ENCODE measurements at regions not wholly inside any gene's neighbourhood (a gene's known extent, or its start where the extent isn't known, plus 50 kb on each side); places are given as distances from the start of the nearest gene placed in this dataset.
"Not testable (repeated sequence)": the region's sequence is repeated elsewhere in the genome, so short reads cannot be mapped to it uniquely, and the experiment has no call there.

DNA sequence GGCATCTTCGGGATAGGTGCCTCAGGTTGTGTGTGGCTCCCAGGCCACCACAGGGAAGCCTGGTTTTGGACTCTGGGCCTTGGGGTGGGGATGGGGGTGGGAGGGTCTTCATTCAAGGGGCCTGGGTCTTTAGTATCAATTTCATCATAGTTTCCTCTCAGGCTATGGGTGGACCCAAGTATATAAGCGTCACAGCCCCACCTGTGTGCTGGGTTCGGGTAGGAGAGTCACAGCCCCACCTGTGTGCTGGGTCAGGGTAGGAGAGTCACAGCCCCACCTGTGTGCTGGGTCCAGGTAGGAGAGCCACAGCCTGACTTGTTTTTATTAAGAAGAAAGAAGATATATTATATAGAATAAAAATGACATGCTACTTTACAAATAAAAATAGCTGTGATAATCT is 422.1 kb downstream of the BRD1 start:
- no peak for DNase-seq

DNA sequence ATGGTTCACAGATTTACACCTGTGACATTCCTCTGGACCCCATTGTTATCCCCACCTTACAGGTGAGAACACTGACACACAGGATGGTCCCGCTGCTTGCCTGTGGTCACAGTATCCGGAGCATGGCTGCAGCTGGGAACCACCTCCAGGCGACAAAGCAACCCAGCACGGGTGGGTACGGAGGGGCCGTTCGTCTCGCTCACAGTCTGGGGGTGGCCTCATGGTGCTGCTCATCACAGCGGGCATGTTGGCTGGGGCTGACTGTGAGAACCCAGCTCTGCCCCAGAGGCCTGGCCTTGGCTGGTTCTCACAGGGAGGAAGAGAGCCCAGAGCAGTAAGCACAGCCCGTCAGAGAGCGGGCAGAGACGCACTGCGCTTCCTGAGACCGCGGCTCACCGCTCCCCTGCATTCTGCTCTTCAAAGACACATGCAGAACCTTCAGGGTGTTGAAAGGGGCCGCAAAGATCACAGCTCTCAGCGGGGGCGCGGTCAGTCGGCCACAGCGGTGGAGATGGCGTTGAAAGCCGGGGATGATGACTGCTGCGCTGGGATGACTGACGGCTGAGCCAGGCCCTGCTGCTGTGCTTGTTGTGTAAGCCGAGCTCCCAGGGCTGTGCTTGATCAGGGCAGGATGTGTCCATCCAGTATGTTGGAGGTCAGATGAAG is 423.0 kb downstream of the BRD1 start:
- no peak for DNase-seq

DNA sequence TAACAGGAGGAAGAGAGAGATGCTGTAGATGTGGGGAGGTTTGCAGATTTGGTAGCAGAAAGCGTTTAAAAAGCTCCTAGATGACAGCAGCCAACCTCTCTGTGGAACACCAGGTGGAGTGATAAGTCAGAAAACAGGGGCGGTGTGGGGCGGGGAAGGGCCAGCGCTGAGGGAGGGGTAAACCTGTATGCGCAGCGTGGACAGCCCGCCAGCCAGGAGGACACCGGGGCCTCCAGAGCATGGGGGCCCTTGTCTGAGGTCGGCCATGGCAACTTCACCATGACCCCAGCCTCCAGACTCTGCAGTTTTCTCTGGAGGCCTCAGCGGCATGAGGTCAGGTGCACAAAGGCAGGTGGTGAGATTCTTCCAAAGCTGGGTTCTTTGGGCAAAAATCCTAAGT is 423.7 kb downstream of the BRD1 start:
- DNase-seq: no peak

DNA sequence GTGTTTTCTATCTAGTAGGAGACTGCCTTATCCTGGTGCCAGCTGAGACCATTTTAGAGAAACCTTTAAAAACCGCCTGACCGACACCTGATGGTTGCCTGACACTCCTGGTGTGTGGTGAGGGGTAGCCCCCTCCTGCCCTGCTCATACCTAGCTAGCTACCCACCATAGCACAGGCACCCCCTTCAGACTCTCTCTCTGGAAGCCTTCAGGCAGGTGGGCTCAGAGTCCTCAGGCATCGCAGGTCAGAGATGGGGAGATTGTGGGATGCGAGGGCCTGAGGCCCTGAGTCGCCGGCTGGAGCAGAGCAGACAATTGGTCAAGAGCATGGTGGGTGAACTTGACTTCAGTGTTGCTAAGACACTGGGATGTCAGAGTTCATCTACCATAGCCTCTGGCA is 424.6 kb downstream of the BRD1 start:
- DNase-seq: no peak

DNA sequence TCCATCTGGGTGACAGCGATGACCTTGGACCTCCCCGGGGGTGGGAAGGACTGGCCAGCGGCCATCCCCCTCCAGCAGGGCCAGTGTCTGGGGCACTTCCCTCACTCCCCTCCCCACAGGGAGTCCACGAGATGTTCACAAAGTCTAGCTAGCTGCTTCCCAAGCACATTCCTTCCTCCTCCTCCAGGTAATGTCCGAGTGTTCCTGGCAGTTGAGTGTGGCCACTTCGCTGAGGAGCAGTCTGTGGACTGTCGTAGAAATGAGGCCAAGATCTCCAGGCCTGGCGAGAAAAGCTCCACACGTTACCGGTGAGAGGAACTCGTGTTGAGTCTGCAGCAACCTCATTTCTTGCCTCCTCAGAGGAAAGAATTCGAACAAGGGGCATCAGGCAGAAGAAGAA is 425.5 kb downstream of the BRD1 start:
- no peak for DNase-seq

DNA sequence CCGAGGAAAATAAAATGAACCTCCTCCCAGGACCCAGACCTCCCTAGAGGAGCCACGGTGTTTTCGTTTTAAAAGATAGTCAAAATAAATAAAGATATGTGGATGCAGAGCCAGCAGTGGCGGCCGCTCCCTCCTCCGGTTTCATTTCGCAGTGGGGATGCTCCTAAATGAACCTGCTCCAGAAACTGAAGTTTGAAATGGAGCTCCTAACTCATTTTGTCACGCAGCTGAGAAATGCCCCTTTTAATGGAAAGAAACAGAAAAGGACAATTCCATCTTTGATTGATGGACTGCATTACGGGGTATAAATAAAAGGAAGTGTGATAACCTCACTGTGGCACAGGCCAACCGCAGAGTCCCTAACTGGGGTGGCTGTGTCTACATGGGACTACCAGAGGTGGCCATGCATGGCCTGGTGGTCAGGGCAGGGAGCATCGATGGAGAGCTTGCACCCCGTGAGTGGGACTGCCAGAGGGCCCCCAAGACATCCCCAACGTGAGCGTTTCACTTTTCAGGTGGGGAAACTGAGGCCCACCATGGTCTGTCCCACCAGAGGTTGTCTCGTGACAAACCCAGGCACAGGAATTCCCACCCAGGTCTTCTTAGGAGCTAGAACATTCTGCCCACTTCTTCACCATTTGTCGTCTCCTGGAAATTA is 426.6 kb downstream of the BRD1 start:
- DNase-seq: no peak

DNA sequence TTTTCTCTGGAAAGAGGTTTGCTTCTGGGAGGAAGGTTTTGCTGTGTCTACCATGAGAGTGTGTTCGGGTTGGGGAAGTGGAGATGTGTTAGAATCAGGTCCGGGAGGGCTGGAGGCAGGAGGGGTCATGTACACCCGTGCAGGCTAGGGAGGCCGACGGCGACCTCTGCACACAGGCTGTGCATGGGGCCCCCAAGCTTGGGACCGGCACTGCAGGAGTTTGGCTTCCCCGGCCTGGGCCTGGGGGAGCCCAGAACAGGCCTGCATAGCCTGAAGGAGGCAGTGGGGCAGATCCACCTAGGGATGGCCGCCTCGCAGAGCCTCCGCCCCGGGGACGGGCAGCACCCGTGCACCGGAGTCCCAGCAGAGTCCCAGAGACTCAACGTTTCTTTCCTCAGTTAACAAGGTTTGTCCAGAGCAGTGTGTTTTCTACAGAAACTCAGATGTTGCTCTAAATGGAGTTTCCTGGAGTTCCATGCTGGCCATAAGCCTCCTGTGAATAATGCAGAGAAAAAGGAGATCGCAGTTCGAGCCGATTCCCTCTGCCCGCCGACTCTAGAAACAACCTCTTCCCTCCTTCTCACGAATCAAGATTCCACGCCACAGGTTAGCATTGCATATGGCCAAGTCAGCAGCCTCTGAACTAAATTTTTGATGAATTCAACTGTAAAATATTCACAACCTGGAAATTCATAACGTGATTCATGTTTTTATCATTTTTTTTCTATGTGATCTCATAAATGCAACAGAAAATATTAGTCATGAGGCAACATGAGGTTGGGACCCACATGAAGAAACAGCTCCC is 427.3 kb downstream of the BRD1 start:
- no peak for DNase-seq

DNA sequence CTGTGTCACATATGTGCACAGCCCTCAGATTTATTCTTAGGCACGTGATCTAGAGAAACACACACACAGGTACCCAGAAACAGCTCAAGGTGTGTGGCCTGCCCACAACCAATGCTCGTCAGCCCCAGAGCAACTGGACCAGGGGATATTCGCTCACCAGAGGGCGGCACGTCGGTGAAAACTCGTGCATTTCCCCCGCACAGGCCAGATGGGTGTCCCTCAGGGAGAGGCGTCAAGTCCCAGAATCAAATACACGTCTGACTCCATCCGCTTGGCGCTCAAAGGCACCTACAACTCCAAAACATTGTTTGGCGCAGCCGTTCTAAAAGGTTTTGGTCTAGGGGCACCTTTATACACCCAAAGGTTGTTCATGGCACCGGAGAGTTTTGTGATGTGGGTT is 429.0 kb downstream of the BRD1 start:
- DNase-seq: no peak

DNA sequence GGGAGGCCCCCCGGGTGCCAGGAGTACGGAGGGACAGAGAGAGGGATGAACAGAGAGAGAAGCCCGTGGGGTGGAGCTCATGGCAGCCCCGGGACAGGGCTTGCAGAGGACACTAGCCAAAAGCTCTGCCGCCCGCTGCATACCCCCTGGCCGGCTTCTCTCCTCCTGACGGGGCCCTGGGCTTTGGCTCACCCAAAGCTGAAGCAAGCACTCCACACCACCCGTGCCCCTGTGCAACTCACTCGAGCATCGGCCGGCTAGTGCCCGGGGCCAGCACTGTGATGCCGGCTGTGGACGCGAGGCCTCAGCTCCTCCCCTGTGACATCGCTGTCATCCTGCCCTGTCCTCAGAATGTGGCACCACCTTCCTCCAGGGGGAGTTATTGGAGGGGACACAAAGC is 429.6 kb downstream of the BRD1 start:
- DNase-seq: no peak

DNA sequence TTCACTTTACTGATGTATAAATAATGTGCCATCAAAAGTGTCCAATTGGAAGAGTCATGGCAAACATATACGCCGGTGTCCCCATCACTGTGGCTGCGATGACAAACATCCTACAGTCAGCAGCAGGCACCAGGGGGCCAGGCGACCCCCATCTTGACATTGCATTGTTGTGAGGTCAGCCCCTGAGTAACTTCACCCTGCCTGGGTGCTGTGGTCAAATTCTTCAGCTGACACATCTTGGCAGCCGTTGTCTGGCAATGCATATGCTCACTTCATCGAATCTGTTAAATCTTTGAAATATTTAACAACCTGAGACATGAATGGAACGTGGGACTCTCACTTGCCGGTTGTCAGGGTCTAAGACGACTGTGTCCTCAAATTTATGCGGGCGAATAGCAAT is 430.9 kb downstream of the BRD1 start:
- DNase-seq: no peak

DNA sequence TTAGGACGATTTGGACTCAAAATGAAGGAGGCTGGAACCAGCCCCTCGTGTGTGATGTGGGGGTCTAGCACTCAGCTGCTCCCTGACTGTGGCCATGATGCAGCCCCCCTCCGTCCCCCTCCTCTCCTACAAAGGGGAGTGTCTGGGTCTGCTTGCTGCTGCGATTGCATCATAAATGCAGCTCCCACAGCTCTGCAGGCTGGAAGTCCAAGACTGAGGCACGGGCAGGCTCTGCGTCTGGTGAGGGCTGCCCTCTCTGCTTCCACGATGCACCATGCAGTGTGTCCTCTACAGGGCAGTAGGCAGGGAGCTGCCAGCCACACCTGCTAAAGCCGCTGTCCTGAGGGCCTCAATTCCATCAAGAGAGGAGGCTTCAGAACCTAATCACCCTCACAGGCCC is 432.1 kb downstream of the BRD1 start:
- DNase-seq: no peak

DNA sequence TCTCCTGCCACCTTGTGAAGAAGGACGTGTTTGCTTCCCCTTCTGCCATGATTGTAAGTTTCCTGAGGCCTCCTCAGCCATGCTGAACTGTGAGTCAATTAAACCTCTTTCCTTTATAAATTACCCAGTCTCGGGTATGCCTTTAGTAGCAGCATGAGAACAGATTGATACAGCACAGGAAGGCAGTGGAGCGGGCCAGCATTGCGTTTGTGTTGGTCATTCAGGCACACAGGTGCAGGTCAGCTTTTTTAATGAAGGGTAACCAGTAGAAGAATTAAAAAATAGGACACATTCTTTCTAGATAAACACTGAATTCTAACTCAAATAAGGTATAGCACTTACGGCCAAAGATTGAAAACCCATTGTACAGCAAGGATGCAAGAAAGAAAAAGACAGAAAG is 432.6 kb downstream of the BRD1 start:
- DNase-seq: not testable (repeated sequence)

DNA sequence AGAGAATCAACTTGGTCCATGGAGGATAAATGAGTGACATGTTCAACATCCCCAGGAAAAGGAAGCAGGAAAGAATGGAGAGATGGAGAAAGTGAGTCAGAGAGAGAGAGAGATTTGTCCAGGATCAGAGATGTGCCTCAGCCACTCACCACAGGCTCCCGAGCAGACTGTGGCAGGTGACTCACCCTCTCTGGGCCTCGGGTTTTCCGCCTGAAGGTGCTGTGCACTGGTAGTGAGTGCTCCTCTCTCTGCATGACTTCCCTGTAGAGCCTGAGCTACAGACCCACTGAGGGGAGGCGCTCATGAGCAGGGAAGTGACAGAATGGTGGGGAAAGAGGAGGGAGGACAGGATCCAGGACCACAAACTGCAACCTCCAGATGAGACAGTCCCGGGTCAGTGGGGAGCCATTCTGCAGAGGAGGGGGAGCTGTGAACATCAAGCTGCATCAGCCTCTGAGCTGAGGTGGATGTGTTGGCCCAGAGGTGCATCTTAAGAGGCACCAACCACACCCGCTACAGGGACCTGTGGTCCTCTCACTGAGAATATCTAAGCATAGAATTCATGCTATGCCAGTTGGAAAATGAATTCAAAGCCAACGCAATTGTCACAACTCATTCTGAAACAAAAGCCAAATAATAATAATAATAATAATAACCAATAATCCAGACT is 433.4 kb downstream of the BRD1 start:
- no peak for DNase-seq

DNA sequence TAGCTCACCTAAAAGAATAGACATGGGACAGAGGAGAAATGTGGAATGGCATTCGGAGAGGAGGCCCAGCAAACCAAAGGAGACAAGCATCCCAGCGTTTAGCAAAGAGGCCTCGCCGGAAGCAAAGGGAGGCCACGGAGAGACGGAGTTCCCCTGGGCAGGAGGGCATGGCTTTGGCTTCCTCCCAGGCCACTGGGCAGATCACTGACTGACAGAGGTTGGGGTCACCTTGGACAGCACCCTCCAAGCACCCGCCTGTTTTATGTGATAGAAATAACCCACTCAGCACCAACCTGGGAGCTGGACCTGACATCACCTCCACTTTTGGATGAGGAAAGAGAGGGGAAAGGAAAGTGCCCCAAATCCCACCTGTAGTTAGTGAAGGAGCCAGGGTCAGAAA is 434.1 kb downstream of the BRD1 start:
- no peak for DNase-seq

DNA sequence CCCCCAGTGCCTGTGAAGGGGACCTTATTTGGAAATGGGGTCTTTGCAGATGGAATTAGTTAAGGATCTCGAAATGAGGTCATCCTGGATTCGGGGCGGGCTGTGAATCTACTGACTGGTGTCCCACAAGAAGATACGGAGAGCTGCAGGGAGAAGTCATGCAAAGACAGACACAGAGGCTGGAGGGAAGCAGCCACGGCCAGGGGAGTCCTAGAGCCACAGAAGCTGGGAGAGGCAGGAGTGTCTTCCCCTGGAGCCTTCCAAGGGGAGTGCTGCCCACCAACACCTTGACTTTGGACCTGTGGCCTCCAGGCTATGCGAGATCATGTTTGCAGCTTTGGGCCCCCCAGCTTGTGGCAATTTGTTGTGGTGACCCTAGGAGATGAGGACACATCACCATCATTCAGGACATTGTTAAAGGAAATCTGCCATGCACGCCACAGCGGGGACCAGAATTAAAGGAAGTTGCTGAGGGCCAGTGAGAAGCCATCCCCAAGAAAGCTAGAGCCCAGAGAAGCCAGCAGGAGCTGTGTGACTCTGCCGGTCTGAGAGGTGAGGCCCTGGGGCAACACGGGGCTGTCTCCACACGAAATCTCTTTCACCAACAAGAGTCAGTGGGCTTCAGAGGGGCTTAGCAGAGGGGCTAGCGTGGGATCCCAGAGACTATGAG is 434.7 kb downstream of the BRD1 start:
- no peak for DNase-seq

DNA sequence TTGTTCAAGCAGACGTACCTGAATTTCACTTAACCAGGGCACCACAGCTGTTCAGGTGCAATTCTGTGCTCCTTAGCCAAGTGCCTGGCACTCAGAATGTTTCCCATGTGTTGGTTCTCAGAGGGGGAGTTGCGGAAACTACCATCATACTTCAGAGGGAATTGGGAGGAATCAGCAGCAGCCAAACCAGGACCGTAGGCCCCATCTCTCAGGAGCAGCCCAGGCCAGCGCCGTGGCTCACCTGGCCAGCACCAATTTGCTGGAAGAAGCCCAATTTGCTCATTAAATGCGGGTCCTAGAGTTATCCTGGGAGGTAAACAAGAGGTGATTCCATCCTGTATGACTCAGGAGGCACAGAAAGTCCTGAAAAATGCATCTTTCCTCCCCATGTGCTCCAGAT is 435.4 kb downstream of the BRD1 start:
- DNase-seq: no peak

DNA sequence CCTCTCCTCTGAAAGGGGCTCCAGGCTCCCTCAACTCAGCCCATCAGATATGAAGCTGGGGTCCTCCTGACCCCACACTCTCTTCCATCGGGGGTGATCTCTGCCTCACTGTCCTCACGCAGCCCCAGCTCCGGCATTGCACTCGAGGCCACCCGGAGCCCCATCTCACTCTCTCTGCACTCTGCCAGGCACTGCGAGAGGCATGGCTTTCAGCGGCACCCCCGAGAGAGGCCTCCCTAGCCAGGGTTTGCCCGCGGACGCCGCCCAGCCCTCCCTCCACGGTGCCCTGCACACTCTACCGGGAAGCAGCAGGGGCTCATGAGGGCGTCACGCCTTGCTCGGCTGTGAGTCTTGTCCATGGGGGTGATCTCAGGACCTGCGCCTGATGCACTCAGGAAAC is 436.2 kb downstream of the BRD1 start:
- DNase-seq: no peak

DNA sequence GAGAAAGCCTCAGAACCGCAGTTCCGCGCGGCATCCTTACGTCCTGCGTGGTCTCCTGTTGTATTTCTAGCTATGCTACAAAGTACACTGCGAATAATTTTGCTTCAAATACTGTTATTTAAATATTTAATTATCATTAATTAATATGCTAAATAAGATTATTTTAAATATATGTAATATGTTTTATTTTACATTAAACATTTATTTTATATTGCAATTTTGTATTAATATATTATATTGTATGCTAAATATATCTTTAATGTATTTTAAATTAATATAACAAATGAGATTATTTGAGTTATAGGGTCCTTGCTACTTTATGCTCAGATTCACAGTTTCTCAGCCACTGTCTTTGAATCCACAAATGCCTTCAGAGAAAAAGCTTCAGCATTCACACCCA is 436.7 kb downstream of the BRD1 start:
- no peak for DNase-seq

DNA sequence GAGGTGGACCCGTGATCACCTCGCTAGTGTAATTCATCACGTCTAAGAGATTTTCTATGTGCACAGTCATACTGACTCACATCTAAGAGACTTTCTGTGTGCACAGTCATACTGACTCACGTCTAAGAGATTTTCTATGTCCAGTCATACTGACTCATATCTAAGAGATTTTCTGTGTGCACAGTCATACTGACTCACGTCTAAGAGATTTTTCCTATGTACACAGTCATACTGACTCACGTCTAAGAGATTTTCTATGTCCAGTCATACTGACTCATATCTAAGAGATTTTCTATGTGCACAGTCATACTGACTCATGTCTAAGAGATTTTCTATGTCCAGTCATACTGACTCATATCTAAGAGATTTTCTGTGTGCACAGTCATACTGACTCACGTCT is 443.8 kb downstream of the BRD1 start:
- not testable (repeated sequence) for DNase-seq

DNA sequence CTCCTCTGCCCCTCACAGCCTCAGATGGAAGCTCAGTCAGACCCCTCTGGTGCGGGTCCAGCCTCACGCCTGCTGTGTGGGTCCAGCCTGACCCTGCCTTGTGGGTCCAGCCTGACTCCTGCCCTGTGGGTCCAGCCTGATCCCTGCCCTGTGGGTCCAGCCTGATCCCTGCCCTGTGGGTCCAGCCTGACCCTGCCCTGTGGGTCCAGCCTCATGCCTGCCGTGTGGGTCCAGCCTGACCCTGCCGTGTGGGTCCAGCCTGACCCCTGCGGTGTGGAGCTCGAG is 445.3 kb downstream of the BRD1 start:
- DNase-seq: no peak

DNA sequence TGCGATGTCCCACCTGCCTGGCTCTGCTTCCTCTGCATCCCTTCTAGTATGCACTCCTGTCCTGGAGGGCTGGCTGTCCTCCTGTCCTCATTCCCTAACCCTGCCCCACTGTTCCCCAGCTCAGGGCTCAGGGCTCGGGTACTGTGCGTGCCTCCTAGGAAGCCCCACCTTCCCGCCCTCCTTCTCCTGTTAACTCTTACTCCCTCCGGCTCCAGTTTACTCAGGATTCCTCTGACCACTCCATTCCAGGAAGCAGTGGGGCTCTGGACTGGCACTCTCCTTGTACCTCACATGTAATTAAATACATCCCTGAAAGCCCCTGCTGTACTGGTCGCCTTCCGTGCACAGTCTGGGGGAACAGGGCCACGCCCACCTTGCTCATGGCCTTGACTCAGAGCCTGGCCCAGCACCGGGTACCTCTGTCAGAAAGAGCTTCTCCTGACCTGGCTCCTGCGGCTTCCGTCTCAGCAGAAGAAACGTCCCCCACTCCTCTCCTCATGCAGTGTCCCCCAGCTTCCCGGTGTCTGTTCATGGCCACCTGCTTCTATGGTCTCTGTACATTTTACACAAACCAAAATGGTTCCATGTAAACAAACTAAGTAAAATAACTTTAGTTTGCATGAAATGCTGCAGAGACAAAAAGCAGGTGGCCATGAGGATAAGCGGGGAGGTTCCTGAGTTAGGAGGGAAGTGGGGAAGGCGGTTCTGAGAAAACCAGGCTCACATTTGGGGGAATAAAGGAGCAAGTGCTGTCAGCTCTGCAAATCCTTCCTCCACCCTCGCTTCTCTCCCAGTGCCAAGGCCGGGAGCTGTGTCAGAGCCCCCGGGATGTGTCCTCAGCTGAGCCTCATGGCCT is 445.9 kb downstream of the BRD1 start:
- DNase-seq: no peak

DNA sequence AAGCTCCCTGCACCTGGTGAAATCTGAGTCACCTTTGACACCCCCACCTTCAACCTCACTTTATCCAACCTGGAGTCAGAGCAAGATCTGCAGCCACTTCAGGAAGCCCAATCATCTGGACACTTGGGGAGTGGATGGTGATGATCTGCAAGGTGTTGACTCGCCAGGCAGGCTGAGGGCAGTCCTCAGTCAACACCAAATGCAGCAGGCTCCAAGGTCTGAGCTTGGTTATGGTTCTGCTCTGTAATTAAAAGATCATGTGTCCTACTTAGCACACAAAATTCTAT is 446.9 kb downstream of the BRD1 start:
- DNase-seq: no peak
